ENCODE measurements at regions not wholly inside any gene's neighbourhood (a gene's known extent, or its start where the extent isn't known, plus 50 kb on each side); places are given as distances from the start of the nearest gene placed in this dataset.

- no peak for DNase-seq (ENCODE audit: low spot score in 2 of 2)
- 45 to 56% methylated on average over 3 of the region's 3 CpGs for WGBS, 2 donors
- TF ChIP-seq POLR2A (IDR thresholded peaks at IDR 0.05) (no peak), CTCF (IDR thresholded peaks at IDR 0.05) (no peak)
- H3K4me3 ChIP-seq (ENCODE audit: low read depth, poor library complexity, severe bottlenecking) = no peak overlapping the region
- intact Hi-C loops (cut with DNase I; ENCODE audit: low total_unique reads) = no loop called here
Observed at GRCh38 chr7:114364151-114364550, 50.5 kb upstream of the FOXP2 start.

GRCh38 chr7:114363292-114363691, 51.3 kb upstream of the FOXP2 start:
- intact Hi-C loops (cut with DNase I; ENCODE audit: low total_unique reads) = no loop called here
- no peak for DNase-seq (ENCODE audit: low spot score in 2 of 2)
- H3K4me3 ChIP-seq (ENCODE audit: low read depth, poor library complexity, severe bottlenecking) = no peak overlapping the region
- 91 to 95% methylated on average over 1 of the region's 1 CpG for WGBS, 2 donors
- TF ChIP-seq CTCF (IDR thresholded peaks at IDR 0.05) (no peak), POLR2A (IDR thresholded peaks at IDR 0.05) (no peak)

GRCh38 chr7:114358911-114359310, 55.7 kb upstream of the FOXP2 start:
- TF ChIP-seq CTCF (IDR thresholded peaks at IDR 0.05) (no peak), POLR2A (IDR thresholded peaks at IDR 0.05) (no peak)
- DNase-seq (ENCODE audit: low spot score in 2 of 2) = no peak
- WGBS, 2 donors = 96 to 98% methylated on average over 2 of the region's 2 CpGs
- intact Hi-C loops (cut with DNase I; ENCODE audit: low total_unique reads) = no loop called here
- no peak overlapping the region for H3K4me3 ChIP-seq (ENCODE audit: low read depth, poor library complexity, severe bottlenecking)

- TF ChIP-seq POLR2A (IDR thresholded peaks at IDR 0.05) (no peak), CTCF (IDR thresholded peaks at IDR 0.05) (no peak)
- no peak for DNase-seq (ENCODE audit: low spot score in 2 of 2)
- intact Hi-C loops (cut with DNase I; ENCODE audit: low total_unique reads) = no loop called here
- H3K4me3 ChIP-seq (ENCODE audit: low read depth, poor library complexity, severe bottlenecking) = no peak overlapping the region
- WGBS, 2 donors = 82 to 86% methylated on average over 3 of the region's 3 CpGs
Observed at GRCh38 chr7:114356133-114356532, 58.5 kb upstream of the FOXP2 start.

- WGBS, 2 donors = 85 to 94% methylated on average over 1 of the region's 1 CpG
- no peak for TF ChIP-seq CTCF (IDR thresholded peaks at IDR 0.05)
- no peak for TF ChIP-seq POLR2A (IDR thresholded peaks at IDR 0.05)
- intact Hi-C loops (cut with DNase I; ENCODE audit: low total_unique reads) = no loop called here
- no peak overlapping the region for H3K4me3 ChIP-seq (ENCODE audit: low read depth, poor library complexity, severe bottlenecking)
- no peak for DNase-seq (ENCODE audit: low spot score in 2 of 2)
Observed at GRCh38 chr7:114354306-114354705, 60.3 kb upstream of the FOXP2 start.

- H3K4me3 ChIP-seq (ENCODE audit: low read depth, poor library complexity, severe bottlenecking) = no peak overlapping the region
- DNase-seq (ENCODE audit: low spot score in 2 of 2) = no peak
- WGBS, 2 donors = 58 to 77% methylated on average over 2 of the region's 2 CpGs
- intact Hi-C loops (cut with DNase I; ENCODE audit: low total_unique reads) = no loop called here
- TF ChIP-seq POLR2A (IDR thresholded peaks at IDR 0.05) (no peak), CTCF (IDR thresholded peaks at IDR 0.05) (no peak)
Observed at GRCh38 chr7:114345494-114345893, 69.1 kb upstream of the FOXP2 start.
